ENCODE measurements at regions not wholly inside any gene's neighbourhood (a gene's known extent, or its start where the extent isn't known, plus 50 kb on each side); places are given as distances from the start of the nearest gene placed in this dataset.

DNA sequence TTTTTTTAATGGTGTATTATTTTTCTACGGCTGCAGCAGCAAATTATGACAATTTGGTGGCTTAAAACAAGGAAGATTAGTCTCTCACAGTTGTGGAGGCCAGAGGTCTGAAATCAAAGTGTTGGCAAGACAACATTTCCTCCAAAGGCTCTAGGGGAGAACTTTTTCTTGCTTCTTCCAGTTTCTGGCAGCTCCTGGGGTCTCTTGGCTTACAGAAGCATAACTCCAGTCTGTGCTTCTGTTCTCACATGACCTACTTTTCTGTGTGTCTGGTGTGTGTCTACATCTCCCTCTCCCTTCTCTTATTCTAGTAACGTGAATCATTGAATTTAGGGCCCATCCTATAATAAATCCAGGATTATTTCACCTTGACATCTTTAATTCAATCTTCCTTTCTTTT, 551.9 kb upstream of the LUZP2 start:
- TF ChIP-seq, protein P1, sequence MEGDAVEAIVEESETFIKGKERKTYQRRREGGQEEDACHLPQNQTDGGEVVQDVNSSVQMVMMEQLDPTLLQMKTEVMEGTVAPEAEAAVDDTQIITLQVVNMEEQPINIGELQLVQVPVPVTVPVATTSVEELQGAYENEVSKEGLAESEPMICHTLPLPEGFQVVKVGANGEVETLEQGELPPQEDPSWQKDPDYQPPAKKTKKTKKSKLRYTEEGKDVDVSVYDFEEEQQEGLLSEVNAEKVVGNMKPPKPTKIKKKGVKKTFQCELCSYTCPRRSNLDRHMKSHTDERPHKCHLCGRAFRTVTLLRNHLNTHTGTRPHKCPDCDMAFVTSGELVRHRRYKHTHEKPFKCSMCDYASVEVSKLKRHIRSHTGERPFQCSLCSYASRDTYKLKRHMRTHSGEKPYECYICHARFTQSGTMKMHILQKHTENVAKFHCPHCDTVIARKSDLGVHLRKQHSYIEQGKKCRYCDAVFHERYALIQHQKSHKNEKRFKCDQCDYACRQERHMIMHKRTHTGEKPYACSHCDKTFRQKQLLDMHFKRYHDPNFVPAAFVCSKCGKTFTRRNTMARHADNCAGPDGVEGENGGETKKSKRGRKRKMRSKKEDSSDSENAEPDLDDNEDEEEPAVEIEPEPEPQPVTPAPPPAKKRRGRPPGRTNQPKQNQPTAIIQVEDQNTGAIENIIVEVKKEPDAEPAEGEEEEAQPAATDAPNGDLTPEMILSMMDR (conservative IDR thresholded peaks at IDR 0.05 in 1 of 2, IDR thresholded peaks at IDR 0.05 in 1 of 2; ENCODE audit: low read depth in 1 of 2, low read length in 2 of 2): no peak
- no peak for TF ChIP-seq EZH2 (IDR thresholded peaks at IDR 0.05; ENCODE audit: low read length, missing control alignments)
